GM23338 (cell line): ENCODE measurements at regions not wholly inside any gene's neighbourhood (a gene's known extent, or its start where the extent isn't known, plus 50 kb on each side); places are given as distances from the start of the nearest gene placed in this dataset.

Experiments used
- ATAC-seq: fragments of 200-7000 bp; cut with Tn5 transposase; 3 replicates; pipeline ENCODE4 v1.9.1; 2020
- DNase-seq: peaks from one replicate; pipeline ENCODE4 v3.0.0-alpha.2; 2015; ENCODE audit warnings: low spot score
- H2AFZ ChIP-seq: fragments of 200-600 bp; sonication (generic); 2 replicates; pipeline ENCODE4 v1.8.0; 2016; ENCODE audit warnings: antibody characterized with exemption, mild to moderate bottlenecking, moderate library complexity
- H3F3A ChIP-seq: fragments of 200-600 bp; sonication (generic); replicated peaks from 2 replicates; pipeline ENCODE4 v1.8.0; 2017; ENCODE audit warnings: antibody characterized with exemption, mixed run types, low read depth
- H3K27ac ChIP-seq: fragments of 200-600 bp; sonication (generic); 2 replicates; pipeline ENCODE4 v1.6.1; 2016; ENCODE audit warnings: low read depth
- H3K27me3 ChIP-seq: fragments of 200-600 bp; sonication (generic); 2 replicates; pipeline ENCODE4 v1.8.0; 2016; ENCODE audit warnings: mild to moderate bottlenecking, mixed run types, moderate library complexity; ENCODE audit not compliant: insufficient read depth
- H3K36me3 ChIP-seq: fragments of 200-600 bp; sonication (generic); 2 replicates; pipeline ENCODE4 v1.8.0; 2016; ENCODE audit warnings: mild to moderate bottlenecking; ENCODE audit not compliant: insufficient read depth
- H3K4me1 ChIP-seq: fragments of 200-600 bp; sonication (generic); 2 replicates; pipeline ENCODE4 v1.8.0; 2016; ENCODE audit warnings: mild to moderate bottlenecking, moderate library complexity; ENCODE audit not compliant: insufficient read depth
- H3K4me2 ChIP-seq: fragments of 200-600 bp; sonication (generic); 2 replicates; pipeline ENCODE4 v1.7.1; 2017; ENCODE audit warnings: mixed run types
- H3K4me3 ChIP-seq: fragments of 200-600 bp; sonication (generic); 2 replicates; pipeline ENCODE4 v1.6.1; 2016; ENCODE audit warnings: mixed run types
- H3K79me2 ChIP-seq: fragments of 200-600 bp; sonication (generic); replicated peaks from 2 replicates; pipeline ENCODE4 v1.8.0; 2017; ENCODE audit warnings: mild to moderate bottlenecking; ENCODE audit not compliant: insufficient read depth
- H3K9me2 ChIP-seq: fragments of 200-600 bp; sonication (generic); 2 replicates; pipeline ENCODE4 v1.8.0; 2017; ENCODE audit not compliant: insufficient read depth
- H4K20me1 ChIP-seq: fragments of 200-600 bp; sonication (generic); replicated peaks from 2 replicates; pipeline ENCODE4 v1.8.0; 2017; ENCODE audit warnings: mild to moderate bottlenecking; ENCODE audit not compliant: insufficient read depth
- H3K27ac Mint-ChIP-seq: 2 replicates; pipeline ENCODE4 v1.8.0; 2020; ENCODE audit warnings: inconsistent platforms, mild to moderate bottlenecking, moderate library complexity, mixed read lengths
- H3K27me3 Mint-ChIP-seq: 3 replicates; pipeline ENCODE4 v1.8.0; 2022; ENCODE audit warnings: low read depth, mild to moderate bottlenecking, moderate library complexity, mixed read lengths, inconsistent platforms; ENCODE audit not compliant: insufficient read depth, poor library complexity
- H3K36me3 Mint-ChIP-seq: 3 replicates; pipeline ENCODE4 v1.8.0; 2021; ENCODE audit warnings: low read depth, mild to moderate bottlenecking, inconsistent platforms, moderate library complexity, mixed read lengths
- H3K4me1 Mint-ChIP-seq: 3 replicates; pipeline ENCODE4 v1.8.0; 2020; ENCODE audit warnings: mild to moderate bottlenecking, inconsistent platforms, mixed read lengths
- H3K4me3 Mint-ChIP-seq: 3 replicates; pipeline ENCODE4 v1.8.0; 2021; ENCODE audit warnings: moderate library complexity, mild to moderate bottlenecking, inconsistent platforms, mixed read lengths
- H3K9me3 Mint-ChIP-seq: 3 replicates; pipeline ENCODE4 v1.8.0; 2020; ENCODE audit warnings: moderate library complexity, mild to moderate bottlenecking, inconsistent platforms, mixed read lengths
- CREB1 ChIP-seq: fragments of 250-450 bp; sonication (Bioruptor Pico); IDR thresholded peaks from 2 replicates; pipeline ENCODE4 v1.5.0; 2020; ENCODE audit warnings: low read depth, mild to moderate bottlenecking, moderate library complexity
- CTCF ChIP-seq, 2 experiments: fragments of 200-600 bp in 1 of 2; sonication (generic) in 1 of 2; conservative IDR thresholded peaks; 2 replicates each; pipeline versions ENCODE4 v1.5.1 to v1.6.1; 2016 to 2017; ENCODE audit warnings: antibody characterized with exemption in 2 of 2, low read depth in 2 of 2, mild to moderate bottlenecking in 2 of 2, moderate library complexity in 1 of 2
- EZH2phosphoT487 ChIP-seq: fragments of 200-600 bp; sonication (generic); IDR thresholded peaks from one replicate; pipeline ENCODE4 v1.8.1; 2018; ENCODE audit warnings: antibody characterized with exemption; ENCODE audit not compliant: unreplicated experiment
- JUNB ChIP-seq: IDR thresholded peaks from one replicate; pipeline ENCODE4 v1.6.1; 2016; ENCODE audit warnings: antibody characterized with exemption; ENCODE audit not compliant: unreplicated experiment
- NANOG ChIP-seq: IDR thresholded peaks from 2 replicates; pipeline ENCODE4 v1.6.1; 2016; ENCODE audit warnings: antibody characterized with exemption, borderline replicate concordance
- POLR2AphosphoS5 ChIP-seq: IDR thresholded peaks from 2 replicates; pipeline ENCODE4 v1.6.1; 2016; ENCODE audit warnings: antibody characterized with exemption, low read depth
- REST ChIP-seq: IDR thresholded peaks from one replicate; pipeline ENCODE4 v1.6.1; 2018; ENCODE audit warnings: antibody characterized with exemption; ENCODE audit not compliant: unreplicated experiment
- STAT1 ChIP-seq: IDR thresholded peaks from one replicate; pipeline ENCODE4 v1.6.1; 2016; ENCODE audit warnings: antibody characterized with exemption; ENCODE audit not compliant: unreplicated experiment
- ZNF114 ChIP-seq: fragments of 250-450 bp; sonication (Bioruptor Pico); IDR thresholded peaks from 2 replicates; pipeline ENCODE4 v1.5.0; 2020; ENCODE audit warnings: mild to moderate bottlenecking, moderate library complexity
- ZNF331 ChIP-seq: fragments of 250-450 bp; sonication (Bioruptor Pico); IDR thresholded peaks from 2 replicates; pipeline ENCODE4 v1.5.0; 2020; ENCODE audit warnings: low read depth, mild to moderate bottlenecking, moderate library complexity
- TF ChIP-seq, protein P1 (sequence below): IDR thresholded peaks from 2 replicates; pipeline ENCODE4 v1.6.1; 2016; ENCODE audit warnings: antibody characterized with exemption

DNA sequence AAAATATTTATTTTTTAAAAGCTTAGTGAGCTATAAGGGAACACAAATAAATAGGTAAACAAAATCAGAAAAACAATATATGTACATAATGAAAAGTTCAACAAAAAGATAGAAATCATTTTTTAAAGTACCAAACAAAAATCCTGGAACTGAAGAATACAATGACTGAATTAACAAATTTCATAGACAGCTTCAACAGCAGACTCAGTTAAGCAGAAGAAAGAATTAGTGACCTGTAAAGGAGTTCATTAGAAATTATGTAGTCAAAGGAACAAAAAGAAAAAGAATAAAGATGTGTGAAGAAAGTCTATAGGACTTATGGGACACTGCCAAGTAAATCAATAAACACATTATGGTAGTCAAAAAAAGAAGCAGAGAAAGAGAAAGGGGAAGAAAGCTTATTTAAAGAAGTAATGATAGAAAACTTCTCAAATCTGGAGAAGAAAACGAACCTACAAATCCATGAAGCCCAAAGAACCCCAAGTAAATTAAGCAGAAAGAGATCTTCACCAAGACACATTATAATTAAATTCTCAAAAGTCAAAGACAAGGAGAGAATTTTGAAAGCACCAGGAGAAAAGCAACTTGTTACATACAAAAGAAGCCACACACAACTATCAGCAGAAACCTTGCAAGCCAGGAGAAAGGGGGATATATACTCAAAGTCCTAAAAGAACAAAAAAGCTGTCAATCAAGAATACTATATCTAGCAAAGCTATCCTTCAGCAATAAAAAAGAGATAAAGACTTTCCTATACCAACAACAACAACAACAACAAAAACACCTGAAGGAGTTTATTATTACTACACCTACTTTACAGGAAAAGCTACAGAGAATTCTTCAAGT, 338.9 kb downstream of the PTTG2 start (continued):
- TF ChIP-seq, protein P1, sequence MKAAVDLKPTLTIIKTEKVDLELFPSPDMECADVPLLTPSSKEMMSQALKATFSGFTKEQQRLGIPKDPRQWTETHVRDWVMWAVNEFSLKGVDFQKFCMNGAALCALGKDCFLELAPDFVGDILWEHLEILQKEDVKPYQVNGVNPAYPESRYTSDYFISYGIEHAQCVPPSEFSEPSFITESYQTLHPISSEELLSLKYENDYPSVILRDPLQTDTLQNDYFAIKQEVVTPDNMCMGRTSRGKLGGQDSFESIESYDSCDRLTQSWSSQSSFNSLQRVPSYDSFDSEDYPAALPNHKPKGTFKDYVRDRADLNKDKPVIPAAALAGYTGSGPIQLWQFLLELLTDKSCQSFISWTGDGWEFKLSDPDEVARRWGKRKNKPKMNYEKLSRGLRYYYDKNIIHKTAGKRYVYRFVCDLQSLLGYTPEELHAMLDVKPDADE, result no peak
- no peak for TF ChIP-seq JUNB
- no peak for TF ChIP-seq STAT1
- TF ChIP-seq CREB1 (CRISPR knock-in tag), result no peak
- TF ChIP-seq CTCF (conservative IDR thresholded peaks at IDR 0.05; ENCODE audit: low read depth in 2 of 2), result no peak
- no peak for TF ChIP-seq ZNF331 (CRISPR knock-in tag)
- TF ChIP-seq REST, result no peak

GRCh38 chr4:38302910-38303309, 342.7 kb downstream of the PTTG2 start:
- H3K4me2 ChIP-seq, result no peak overlapping the region
- Mint-ChIP-seq H3K4me3 (no peak overlapping the region), H3K36me3 (peaks cover 11% of the 10 kb centered on the region; the same call in 2 of the 3 replicates), H3K27ac (no peak overlapping the region), H3K9me3 (peaks cover 28% of the 10 kb centered on the region), H3K4me1 (no peaks in the 10 kb centered on the region), H3K27me3 (no peaks in the 10 kb centered on the region)
- H3K36me3 ChIP-seq, result peaks cover 8% of the 10 kb centered on the region; the same call in 1 of the 2 replicates
- no peak overlapping the region for H3K27ac ChIP-seq
- no peak overlapping the region for H2AFZ ChIP-seq
- no peaks in the 10 kb centered on the region for H3K4me1 ChIP-seq
- H3F3A ChIP-seq, result no peaks in the 10 kb centered on the region
- H3K79me2 ChIP-seq, result no peaks in the 10 kb centered on the region
- H4K20me1 ChIP-seq, result no peaks in the 10 kb centered on the region
- DNase-seq (no peak), ATAC-seq (no peak)
- 0 out of 2 replicates have a peak, but pooled peaks cover 2% of the 10 kb centered on the region for H3K9me2 ChIP-seq
- H3K4me3 ChIP-seq, result no peak overlapping the region
- H3K27me3 ChIP-seq, result no peaks in the 10 kb centered on the region
- no peak for TF ChIP-seq NANOG
- TF ChIP-seq STAT1, result no peak
- TF ChIP-seq EZH2phosphoT487, result no peak
- no peak for TF ChIP-seq REST
- no peak for TF ChIP-seq POLR2AphosphoS5
- TF ChIP-seq ZNF114 (CRISPR knock-in tag), result no peak
- TF ChIP-seq JUNB, result no peak
- TF ChIP-seq, protein P1, result no peak
